T1000 (cell line): ENCODE measurements at regions not wholly inside any gene's neighbourhood (a gene's known extent, or its start where the extent isn't known, plus 50 kb on each side); places are given as distances from the start of the nearest gene placed in this dataset.
"Not testable (repeated sequence)": the region's sequence is repeated elsewhere in the genome, so short reads cannot be mapped to it uniquely, and the experiment has no call there.

Experiments used
- DNase-seq: peaks from one replicate; lab custom pipeline; 2025; ENCODE audit warnings: mixed read lengths; lab: John Stamatoyannopoulos, UW

GRCh38 chr14:71240171-71240570, 332.9 kb downstream of the PCNX1 start:
- no peak for DNase-seq

DNA sequence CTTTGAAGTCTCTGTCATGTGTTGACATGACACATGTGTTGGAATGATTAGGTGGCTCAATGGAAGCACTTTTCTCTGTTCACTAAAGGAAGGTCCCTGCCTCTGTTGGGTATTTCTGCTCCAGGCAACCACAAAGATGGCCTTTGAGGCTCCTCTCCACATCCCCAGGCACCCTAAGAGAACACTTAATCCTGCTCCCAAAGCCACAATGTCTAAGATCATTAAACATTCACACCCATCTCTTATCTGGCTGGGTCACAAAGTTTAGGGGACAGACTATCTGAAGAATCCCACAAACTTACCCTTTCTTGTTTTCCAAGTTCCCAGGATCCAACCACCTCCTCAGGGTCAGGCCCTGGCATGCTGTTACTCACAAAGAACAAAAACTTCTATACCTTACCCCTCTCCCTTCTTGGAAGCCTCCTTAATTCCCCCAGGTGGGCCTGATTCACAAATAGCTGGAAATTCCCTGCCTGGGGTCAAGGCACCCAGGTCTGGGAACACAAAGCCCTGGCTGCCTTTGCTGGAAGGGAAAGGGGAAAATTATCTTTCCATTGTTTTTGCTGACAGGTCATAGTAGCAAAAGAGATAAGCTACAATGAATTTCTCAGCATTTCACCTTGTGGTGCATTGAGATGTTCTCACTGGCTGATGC, 333.7 kb downstream of the PCNX1 start:
- no peak for DNase-seq

DNA sequence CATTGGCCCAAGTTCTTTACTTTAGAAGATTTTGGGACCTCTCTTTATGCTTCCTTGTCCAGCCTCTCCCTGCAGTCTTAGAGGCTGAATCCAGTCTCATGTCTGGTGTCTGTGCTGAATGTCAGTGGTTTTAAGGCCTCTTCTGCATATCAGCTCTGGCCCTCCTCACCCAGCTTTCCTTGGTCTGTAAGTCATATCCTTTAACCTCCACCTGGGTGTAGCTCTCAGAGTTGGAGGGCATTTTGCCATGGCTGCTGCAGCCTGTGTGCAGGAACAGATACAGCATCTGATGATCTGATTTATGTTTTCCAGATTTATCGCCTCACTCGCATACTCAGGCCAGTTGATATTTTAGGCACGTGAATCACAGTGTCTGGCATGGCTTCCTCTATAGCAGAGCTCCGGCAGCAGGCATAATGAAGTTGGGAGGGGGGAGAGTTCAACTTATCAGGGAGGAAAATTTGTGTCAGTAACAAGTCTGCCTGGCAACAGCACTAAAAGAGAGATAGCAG, 335.0 kb downstream of the PCNX1 start:
- no peak for DNase-seq

DNA sequence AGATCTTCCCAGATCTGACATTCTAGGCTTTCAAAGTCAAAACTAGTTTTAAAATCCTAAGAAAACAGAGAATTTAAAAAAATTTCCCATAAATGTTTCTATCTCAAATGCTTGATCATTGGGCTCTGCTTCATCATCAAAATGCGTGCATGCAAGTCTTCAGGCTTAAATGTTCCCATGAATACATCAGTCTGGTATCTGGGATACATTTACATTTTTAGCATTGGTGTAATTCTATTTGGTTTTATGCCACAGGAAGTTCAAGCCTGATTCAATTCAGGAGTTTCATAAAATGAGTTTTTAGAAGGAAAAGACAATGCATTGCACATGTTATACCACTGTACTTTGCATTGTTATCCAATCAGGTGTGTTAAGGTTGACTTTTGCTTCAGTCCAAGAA, 336.4 kb downstream of the PCNX1 start:
- no peak for DNase-seq

GRCh38 chr14:71244341-71244740, 337.1 kb downstream of the PCNX1 start:
- no peak for DNase-seq

DNA sequence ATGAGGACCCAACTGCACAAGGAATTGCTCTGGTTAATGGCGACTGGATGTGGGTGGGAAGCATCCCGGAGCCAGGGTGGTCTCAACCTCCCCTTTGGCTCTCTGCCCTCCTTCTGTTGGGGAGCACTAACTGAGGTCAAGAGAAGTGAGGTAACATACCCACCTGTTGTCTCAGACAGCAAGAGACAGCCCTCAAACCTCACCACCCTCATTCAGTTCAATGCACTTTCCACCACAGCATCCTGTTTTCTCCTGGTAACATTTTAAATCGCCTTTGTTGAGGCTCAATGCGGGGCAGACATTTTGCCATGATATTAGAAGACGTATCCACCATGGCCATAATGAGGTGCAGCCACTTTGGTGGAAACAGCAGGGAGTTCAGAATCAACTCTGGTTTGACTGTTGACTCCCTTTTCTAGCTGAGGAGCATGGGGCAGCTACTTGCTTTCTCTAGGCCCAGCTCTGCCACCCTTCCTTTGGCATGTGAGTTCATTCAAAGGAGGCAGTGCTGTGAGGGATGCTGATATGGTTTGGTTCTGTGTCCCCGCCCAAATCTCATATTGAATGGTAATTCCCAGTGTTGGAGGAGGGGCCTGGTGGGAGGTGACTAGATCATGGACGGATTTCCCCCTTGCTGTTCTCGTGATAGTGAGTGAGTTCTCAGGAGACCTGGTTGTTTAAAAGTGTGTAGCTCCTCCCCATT, 338.6 kb downstream of the PCNX1 start:
- DNase-seq: no peak

DNA sequence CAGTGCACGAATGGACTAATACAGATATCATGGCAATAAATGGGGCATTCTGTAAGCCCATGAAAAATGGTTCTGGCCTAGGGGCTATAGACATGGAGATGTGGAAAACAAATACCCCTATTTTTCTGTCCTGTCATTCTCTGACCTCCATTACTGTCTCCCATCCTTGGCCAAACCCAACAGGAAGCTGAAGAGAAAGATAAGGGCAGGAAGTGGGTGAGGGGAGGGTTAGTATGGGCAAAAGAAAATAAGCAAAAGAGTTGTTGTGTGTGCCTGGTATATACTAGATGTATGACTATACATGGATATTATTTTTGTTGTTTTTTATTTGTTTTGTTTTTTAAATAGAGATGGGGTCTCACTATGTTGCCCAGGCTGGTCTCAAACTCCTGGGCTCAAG, 339.3 kb downstream of the PCNX1 start:
- DNase-seq: no peak

DNA sequence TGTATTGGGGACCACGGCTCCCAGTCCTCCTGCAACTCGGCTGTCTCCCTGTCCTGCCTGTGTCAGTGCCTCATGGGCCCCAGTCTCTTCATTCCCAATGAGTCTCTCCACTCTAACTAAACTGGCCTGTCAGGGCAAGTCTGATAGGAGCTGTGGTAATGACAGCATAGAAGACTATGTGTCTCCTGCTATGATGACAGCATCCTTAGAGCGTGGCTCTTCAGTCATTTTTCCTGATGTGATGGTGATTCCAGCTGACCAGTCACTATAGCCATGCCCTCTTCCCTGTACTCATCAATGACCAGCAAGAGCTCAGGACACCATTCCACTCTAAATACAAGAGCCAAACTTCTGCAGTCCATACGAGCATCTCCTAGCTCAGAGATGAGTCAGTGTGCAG, 339.8 kb downstream of the PCNX1 start:
- no peak for DNase-seq

DNA sequence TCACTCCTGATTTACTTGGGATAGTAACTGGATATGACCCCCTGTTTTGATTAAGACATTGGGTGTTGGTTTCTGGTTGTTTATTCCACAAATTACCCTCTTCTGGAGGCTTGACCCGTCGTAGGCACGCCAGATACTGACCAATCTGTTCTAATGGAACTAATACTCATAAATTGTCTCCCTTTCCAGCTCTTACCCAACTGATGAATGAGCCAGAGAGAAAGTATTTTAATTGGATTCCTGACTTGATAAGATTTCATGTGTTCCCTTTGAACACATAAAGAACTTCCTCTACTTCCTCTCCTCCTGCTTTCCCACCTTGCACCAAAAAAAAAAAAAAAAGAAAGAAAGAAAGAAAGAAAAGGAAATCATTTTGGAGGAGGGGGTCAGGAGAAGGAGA, 340.9 kb downstream of the PCNX1 start:
- no peak for DNase-seq

DNA sequence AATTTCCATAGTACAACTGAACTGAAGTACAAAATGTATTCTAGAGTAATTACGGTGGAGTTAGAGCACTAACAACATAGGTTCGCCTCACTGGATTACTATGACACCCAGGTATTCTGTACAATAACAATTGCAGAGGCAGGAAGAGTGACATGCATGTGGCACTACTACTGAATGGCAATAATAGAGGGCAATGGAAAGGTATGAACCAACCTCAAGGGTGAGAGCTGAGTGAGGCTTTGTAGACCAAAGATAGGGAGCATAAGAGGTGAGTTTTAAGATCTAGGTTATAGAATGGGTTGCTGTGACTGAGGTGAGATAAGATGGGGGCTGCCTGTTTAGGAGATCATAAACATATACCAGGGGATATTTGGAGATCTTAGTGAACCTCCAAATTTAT, 343.1 kb downstream of the PCNX1 start:
- DNase-seq: no peak

GRCh38 chr14:71250791-71251190, 343.5 kb downstream of the PCNX1 start:
- DNase-seq: no peak

- not testable (repeated sequence) for DNase-seq
Observed at GRCh38 chr14:71254091-71254719, 346.9 kb downstream of the PCNX1 start.

GRCh38 chr14:71261206-71261605, 353.9 kb downstream of the PCNX1 start:
- DNase-seq: no peak

- no peak for DNase-seq
Observed at GRCh38 chr14:71262441-71262840, 355.2 kb downstream of the PCNX1 start.

GRCh38 chr14:71264260-71264659, 357.0 kb downstream of the PCNX1 start:
- no peak for DNase-seq

- DNase-seq: no peak
Observed at GRCh38 chr14:71267007-71267513, 359.8 kb downstream of the PCNX1 start.

- no peak for DNase-seq
Observed at GRCh38 chr14:71267691-71268090, 360.4 kb downstream of the PCNX1 start.

DNA sequence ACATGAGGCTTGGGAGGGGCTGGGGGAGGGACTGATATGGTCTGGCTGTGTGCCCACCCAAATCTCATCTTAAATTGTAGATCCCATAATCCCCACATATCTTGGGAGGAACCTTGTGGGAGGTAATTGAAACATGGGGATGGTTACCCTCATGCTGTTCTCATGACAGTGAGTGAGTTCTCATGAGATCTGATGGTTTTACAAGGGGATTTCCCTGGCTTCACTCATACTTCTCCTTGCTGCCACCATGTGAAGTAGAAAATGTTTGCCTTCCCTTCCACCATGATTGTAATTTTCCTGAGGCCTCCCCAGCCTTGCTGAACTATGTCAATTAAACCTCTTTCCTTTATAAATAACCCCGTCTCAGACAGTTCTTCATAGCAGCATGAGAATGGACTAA, 362.9 kb downstream of the PCNX1 start:
- no peak for DNase-seq

DNA sequence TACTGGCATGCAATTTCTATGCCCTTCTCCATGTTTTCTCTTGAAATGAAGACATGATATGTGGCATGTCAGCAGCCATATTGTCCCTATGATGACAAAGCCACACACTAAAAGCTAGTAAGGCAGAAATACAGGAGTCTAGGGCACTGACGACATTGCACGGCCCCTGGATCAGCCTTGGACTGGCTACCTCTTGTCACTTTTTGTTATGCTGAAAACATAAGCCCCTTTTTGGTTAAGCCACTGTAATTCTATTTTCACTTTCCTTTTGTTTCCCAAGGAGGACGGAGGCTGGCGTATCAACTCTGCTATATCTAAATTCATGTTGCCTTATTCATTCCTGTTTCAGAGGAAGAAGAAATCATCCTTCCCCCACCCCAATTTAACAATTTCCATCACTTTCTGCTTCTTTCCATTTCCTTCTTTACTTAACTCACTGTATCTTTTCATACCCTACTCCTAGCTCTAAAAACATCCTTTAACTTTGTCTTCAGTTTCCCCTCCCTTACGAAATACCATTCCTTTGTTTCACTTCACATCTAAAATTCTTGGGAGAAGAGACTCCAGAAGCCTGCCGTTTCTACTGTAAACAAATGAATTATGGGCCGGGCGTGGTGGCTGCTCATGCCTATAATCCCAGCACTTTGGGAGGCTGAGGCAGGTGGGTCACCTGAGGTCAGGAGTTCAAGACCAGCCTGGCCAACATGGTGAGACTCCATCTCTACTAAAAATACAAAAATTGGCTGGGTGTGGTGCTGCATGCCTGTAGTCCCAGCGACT, 364.1 kb downstream of the PCNX1 start:
- DNase-seq: no peak

DNA sequence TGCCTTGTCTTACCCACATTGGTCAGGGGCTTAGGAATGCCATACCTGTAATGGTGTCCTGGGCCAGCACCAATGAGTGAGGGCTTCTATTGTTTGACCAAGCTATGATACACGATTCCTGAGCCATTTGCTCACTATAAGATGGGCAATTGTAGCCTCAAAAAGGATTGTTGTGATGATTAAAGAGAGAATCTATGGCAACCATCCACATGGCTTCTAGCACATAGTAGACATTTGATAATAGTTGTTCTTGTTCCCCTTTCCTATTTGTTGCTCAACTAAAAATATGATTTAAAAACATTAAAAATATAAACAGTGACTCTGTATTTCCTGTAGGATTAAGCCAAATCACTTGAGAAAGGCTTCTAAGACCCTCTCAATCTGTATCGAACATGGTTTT, 366.1 kb downstream of the PCNX1 start:
- no peak for DNase-seq

DNA sequence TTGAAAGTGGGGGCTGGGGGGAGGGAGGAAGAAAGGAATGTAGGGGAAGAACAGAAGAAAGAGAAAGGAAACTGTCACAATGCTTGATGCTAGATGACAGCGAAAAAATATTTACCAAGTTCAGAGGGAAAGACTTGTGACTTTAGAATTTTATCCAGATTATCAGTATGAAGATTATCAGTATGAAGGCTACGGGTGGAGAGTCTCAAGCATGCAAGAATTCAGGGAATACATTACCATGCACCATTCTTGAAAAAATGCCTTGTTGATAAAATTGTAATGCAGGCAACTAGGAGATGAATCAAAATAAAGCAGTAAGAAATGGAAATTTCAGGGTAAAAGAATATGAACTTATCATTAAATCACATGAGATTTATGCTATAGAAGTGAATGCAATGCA, 376.8 kb downstream of the PCNX1 start:
- DNase-seq: no peak

DNA sequence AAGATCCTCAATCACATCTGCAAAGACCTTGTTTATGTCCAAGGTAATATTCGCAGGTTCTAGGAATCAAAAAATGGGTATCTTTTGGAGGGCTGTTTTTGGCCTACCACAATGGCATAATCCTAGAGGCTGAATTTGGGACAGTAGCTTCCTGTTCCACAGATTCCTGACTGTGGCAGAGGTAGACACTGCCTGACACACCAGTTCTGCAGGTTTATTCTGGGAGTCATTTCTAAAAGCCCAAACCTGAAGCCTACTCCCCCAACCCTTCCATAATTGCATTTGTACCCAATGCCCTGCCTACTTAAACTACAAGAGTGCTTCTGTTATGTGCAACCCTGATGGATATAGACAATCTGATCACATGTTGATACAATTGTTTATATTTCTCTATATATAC, 378.9 kb downstream of the PCNX1 start:
- no peak for DNase-seq
